Colon (tissue), 2 donors: ENCODE measurements at regions not wholly inside any gene's neighbourhood (a gene's known extent, or its start where the extent isn't known, plus 50 kb on each side); places are given as distances from the start of the nearest gene placed in this dataset.
"Not testable (repeated sequence)": the region's sequence is repeated elsewhere in the genome, so short reads cannot be mapped to it uniquely, and the experiment has no call there.

Source experiments
- FAIRE-seq: peaks from 2 replicates; lab custom pipeline; 2012; peaks lifted over from hg19 to GRCh38; lab: Jason Lieb, UNC
- donor health status: control.
- donor health status: control.

DNA sequence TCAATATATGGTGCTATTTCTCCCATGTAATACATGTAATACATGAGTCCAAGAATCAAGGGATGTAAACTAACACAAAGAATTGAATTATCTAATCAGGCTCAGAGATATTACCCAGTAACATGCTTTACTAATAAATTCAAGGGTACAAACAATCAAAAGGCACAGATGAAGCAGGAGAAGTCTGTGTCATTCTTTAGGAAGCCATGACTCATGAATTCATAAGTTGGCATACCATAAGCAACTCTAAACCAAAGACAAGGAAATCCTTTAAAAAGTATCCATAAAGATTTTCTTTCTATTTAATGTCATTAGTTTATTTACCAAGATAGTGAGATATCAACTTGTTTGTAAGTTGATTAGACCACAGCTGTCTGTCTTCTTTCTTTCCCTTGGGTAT, 446.0 kb upstream of the IMPG1 start:
- no peak for FAIRE-seq

DNA sequence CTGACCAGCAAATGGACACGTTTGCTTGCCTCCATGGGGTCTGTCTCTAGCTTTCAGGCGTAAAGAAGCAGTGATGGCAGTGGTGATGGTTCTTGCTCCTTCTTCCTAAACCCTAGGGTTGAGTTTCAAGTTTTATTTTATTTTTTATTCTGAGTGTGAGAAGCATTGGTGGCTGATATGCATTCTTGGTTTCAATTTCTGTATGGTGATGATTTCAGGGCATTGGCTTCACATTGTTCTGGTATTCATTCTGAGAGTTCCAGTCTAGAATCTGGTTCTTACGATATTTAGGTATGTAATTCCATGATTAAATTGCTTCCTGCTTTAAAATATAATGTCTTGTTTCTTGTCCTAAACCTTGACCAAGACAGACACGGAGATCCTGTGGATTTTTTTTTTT, 444.5 kb upstream of the IMPG1 start:
- no peak for FAIRE-seq

DNA sequence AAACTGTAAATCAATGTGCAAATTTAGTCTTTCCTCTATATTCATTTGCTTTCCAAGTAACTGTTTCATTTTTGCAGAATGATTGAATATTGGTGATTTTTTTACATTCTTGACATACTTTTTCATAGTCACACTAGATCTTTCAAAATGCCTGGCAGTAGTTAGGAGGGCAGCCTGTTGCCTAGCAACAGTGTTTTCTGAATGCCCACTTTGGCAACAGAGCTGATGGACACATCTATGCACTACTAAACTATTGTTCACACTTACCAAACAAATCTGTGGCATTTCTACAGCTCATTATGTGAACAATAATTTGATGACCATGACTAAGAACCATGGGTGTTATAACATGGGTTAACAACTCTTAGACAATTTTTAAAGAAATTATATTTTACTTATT, 438.0 kb upstream of the IMPG1 start:
- FAIRE-seq: no peak

DNA sequence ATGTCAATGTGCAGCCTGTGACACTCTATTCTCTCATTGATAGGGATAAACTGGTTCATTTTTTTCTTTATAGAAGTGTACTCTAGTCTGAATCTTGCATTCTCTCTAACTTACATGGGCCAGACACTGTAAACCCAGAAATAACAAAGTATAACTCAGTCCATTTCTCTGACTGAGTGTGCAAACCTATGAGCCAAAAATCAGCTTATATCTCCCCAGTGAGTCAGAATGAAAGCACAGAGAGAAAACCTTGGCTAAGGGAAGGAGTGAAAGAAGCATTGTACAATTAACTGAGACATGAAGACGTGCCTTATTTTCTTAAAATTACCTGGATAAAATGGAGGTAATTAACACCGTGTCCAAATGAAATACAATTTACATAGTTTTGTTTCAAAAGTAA, 436.9 kb upstream of the IMPG1 start:
- FAIRE-seq: no peak

DNA sequence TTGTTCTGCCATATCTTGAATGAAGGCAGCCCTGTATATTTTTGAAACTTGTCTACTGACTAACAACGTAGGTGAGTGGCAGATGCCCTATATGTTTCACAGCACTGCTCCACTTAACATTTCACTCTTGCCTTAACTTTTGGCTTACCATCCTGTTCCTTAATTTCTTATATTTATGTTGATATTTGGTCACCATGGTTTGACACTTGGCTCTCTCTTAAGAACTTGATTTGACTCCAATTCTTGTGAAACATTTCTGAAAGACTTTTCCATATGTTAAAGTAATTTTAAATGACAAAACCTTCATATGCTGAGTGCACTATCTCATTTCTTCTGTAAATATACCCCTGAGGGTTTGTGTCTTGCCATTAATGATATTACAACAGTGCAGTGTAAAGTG, 434.3 kb upstream of the IMPG1 start:
- FAIRE-seq: no peak

DNA sequence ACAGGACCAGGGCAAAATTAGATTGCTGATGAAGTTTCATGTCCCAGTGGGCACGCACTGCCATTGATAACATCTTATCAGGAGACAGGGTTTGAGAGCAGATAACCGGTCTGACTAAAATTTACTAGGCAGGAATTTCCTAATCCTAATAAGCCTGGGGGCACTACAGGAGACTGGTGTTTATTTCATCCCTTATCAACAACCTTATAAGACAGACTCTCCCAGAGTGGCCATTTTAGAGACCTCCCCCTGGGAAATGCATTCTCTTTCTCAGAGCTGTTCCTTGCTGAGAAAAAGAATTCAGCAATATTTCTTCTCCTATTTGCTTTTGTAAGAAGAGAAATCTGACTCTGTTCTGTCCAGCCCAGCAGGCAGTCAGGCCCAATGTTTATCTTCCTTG, 423.4 kb upstream of the IMPG1 start:
- no peak for FAIRE-seq

- not testable (repeated sequence) for FAIRE-seq
These were observed 418.9 kb upstream of the IMPG1 start for GRCh38 chr6:76491376-76491775.

- no peak for FAIRE-seq
These were observed 418.0 kb upstream of the IMPG1 start for GRCh38 chr6:76490456-76490855.

GRCh38 chr6:76481101-76481500, 408.6 kb upstream of the IMPG1 start:
- no peak for FAIRE-seq

DNA sequence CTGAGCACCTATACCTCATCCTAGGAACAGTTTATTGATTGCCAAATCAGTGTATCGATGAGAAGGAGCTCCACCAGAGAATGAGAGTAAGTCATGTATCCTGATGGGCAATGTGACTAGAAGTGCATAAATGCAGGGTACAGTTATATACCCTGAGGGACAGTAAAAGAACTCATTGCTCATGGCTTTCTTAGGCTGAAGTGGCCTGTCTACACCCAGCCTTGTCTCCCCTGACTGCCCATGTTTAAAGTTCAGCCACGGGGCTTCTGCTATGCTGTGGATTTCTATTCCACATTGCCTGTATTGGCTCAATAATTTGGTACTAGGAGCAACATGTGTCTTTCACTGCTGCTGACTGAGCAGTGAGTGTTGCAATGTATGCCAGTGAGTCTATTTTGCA, 400.4 kb upstream of the IMPG1 start:
- FAIRE-seq: no peak

DNA sequence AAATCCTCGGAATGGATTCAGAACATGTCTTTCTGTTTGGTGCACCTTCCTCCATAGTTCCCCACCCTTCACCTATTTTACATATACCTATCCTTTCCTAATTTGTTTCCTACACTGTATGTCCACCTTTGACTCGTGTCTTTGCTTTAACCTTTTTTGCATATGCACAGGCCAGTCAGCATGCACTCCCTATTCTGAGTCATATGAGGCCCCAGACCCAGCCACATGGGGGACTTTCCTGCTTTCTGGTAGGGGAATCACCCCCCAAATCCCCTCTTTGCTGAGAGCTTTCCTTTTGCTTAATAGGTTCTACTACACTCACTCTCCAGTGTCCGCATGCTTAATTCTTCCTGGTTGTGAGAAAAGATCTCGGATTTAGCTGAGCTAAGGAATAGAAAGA, 393.8 kb upstream of the IMPG1 start:
- FAIRE-seq: no peak

- FAIRE-seq: no peak
These were observed 392.9 kb upstream of the IMPG1 start for GRCh38 chr6:76465410-76465809.

- no peak for FAIRE-seq
These were observed 380.8 kb upstream of the IMPG1 start for GRCh38 chr6:76453270-76453669.

DNA sequence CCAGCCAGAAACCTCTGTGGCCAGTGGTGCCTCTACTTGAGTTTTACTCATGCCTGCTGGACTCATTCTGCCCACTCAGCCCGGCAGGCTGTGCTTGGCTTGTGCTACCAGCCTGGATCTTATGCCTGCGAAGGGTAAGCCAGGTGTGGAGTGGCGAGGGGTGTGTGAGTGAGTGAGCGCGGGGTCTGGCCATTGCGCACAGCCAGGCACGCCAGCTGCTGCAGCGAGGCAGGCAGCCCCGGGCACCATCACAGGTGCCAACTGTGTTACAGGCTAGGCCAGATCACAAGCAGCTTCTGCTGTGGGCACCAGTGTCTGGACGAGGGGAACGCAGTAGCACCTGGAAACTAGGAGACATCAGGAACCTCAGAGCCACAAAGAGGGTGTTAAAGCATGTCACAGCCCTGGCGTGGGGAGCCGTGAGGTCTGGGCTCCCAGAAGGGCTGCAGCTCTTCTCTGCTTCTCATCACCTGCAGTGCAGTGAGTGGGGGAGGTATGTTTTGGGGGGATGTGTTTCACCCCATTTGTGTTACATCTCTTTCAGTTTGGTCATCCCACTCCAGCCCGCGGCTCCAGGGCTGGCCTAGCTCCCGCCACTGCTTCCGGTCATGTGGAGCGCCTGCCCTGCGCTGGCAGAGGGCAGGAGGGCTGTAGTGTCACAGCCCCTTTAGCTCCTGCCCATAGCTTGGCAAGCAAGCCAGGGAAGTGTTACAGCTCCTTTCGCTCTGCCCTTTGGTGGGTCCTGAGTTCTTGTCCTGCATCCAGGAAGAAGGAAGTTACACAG, 379.7 kb upstream of the IMPG1 start:
- FAIRE-seq: no peak

DNA sequence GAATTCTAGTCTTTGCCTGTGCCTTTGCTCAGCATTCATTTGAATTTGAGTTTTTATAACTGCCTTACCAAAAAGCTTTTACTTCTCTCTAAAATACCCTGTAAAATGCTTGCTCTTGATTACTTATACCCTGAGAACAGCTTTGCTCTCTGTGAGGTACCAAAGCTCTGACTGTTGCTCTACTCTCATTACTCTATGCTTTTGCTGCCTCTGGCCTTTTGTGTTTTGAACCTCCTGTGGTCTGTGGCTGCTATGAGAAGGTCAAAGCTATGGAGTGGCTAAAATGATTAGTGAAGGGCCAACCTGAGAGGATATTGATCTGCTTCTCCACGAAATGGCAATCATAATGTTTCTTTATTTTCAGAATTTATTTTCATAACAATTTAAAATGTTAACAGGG, 375.6 kb upstream of the IMPG1 start:
- FAIRE-seq: no peak

- FAIRE-seq: no peak
These were observed 369.4 kb upstream of the IMPG1 start for GRCh38 chr6:76441875-76442274.

DNA sequence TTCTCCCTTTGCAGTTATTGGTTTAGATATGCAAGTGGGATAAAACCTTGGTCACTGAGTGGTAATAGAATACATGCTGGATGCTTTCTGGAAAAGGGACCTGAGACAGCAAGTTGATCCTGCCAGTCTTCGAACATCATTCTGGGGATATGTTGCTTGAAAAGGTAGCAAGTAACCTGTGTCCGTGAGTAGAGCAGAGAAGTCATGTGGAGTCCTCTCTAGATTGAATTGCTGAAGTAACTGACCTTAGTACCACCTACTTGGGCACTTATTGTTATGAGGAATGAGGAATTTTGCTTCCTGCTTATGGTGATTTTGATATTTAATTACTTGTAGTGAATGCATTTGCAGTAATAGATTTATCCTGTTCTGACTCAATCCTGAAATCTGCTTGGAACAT, 367.3 kb upstream of the IMPG1 start:
- no peak for FAIRE-seq

DNA sequence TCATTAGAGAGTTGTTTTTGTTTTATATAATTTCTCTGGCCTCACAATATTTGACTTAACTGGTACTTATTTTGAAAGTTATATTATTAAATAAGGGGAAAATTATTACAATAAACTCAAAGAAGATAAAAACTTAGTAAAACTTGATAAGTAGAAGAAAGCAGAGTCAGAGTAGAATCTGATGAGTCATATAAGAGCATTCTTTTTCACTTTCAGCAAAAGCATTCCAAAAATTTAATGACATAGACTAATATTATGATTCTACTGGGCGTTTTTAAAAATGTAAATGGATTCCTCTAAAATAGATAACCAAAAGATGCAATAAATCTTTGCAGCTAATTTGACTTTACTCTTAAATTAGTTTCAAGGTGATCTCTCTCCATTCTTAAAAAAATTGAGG, 366.3 kb upstream of the IMPG1 start:
- FAIRE-seq: no peak

- no peak for FAIRE-seq
These were observed 362.7 kb upstream of the IMPG1 start for GRCh38 chr6:76435174-76435573.

- FAIRE-seq: no peak
These were observed 350.2 kb upstream of the IMPG1 start for GRCh38 chr6:76422511-76423213.

DNA sequence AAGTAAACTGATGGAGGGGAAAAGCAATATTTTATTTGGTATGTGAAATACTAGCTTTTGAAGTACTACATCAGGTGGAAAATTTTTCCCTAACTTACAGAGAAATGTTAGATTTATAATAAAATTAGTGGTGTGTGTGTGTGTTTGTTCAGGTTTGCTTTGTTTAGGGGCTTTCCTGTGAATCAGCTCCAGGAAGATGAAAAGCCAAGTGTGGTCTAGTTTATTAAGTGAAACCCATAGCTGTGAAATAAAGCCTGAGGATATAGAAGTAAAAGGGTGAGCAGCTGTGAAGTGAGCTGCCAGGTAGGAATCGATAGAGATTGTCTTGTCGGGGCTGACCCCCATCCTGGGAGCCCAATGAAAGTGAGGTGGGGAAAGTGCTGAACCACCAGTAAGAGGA, 347.6 kb upstream of the IMPG1 start:
- no peak for FAIRE-seq

GRCh38 chr6:76418560-76419223, 346.2 kb upstream of the IMPG1 start:
- FAIRE-seq: no peak

DNA sequence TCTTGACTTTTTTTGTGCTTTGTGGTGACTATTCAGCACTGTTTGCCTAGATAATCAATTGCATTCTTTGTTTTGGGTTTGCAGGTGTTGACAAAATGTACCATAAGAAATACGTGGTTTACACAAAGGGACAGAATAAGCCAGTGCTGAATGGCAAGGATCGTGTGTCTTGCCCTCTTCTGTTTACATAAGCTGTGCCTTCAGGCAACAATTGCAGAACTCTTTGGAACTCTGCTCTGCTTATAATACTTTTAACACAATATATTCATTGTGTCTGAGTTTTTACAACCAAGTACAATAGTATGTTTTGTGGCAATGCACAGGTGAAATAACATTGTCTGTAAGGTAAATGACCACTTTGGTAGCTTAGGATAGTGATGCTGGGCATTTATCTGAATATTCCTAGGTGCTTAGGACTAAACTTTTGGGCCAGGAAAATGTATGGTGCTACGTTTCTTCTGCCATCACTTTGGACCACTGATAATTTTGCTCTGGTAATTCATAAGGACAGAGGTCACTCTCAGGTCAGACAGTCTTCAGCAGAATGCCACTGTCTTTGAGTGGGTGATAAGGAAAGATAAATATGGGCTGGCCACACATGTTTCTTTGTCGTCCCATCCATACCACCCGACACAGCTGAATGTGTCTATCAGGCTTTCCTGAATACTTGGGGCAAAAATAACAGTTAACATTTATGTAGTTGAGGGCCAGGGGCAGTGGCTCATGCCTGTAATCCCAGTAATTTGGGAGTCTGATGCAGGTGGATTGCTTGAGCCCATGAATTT, 344.6 kb upstream of the IMPG1 start:
- FAIRE-seq: no peak
